ENCODE measurements at regions not wholly inside any gene's neighbourhood (a gene's known extent, or its start where the extent isn't known, plus 50 kb on each side); places are given as distances from the start of the nearest gene placed in this dataset.
"Not testable (repeated sequence)": the region's sequence is repeated elsewhere in the genome, so short reads cannot be mapped to it uniquely, and the experiment has no call there.

DNA sequence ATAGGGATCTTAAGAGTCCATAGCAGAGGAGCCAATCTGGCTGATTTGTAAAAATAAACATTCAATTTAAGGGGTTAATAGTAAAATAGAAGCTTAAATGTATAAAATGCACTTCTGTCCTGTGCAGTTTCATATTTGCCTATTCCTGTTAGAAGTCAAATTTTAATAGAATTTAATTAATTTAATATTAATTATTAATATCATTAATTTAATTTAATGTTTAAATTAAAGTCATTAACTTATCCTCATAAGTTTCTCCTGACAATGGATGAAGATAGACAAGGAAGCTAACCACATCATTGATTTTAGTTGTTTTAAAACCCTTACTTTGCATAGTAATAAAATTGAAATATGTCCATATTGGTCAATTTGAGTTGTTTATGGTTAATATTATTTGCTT lies 1096.2 kb upstream of the EPHA6 start:
- no peak for DNase-seq

DNA sequence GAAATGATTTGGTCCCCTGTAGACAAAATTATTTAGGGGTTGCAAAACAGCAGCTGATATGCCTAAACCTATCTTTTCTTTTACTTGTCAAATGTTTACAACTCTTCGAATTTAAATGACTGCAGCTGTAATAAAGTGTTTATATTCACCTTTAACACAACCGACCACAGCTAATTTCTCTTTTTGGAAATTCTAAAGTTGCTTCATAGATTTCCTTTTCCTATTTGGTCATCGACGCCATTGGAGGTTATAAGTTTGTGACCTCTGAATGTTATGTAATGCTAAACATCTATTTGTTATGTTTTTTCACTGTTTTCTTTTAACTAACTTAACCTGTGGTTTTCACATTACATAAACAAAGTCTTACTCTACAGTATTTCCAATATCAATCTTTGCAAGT lies 1094.9 kb upstream of the EPHA6 start:
- DNase-seq, result no peak

DNA sequence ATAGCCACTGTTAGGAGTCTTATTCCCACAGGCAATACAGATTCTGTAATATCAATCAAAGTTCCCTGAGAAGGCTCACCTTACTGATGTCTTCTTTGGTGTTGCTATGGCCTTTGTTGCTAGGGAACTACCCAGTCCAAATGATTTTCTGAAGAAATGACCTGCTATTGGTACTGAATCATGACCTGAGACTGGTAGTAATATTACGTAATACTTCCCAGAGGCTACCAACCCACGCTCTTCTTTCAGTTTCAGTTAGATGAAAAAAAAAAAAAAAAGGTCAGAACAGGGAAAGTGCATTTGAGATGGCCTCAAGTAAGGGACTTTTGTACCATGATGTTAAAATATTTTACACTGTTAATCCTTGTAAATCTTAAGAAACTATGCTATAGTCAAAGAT lies 1092.5 kb upstream of the EPHA6 start:
- no peak for DNase-seq

DNA sequence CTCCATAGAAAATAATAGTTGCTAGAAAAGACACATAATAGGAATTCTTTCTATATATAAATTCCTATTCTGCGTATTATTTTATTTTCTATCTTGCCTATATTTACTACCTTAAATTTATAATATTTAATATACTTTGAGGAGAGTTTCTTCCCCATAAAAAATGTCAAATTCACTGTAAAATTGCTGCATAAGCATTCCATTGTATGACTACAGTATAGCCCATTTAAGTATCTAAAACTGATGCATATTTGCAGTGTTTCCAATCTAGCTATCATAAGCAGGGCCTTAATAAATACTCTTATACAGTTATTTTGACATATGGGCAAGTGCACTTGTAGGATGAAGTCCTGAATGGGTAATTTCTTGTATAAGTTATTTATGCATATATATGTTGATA lies 1088.6 kb upstream of the EPHA6 start:
- no peak for DNase-seq

DNA sequence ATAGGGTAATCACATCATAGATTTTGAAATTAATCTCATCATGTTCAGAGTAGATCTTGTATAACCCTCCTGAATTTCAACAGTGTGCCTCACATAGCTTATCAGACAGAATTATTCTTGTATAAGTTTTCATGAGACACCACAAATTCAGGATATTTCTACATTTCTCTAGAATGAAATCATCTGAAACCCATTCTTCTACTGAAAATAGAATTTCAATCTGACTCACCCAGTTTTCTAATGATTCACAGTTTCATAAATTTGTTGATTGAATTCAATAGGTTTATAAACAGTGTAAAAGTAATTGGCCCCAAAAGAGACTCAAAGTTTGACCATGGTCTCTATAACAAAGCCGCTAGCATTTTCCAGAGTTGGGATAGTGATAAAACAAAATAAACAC lies 1082.6 kb upstream of the EPHA6 start:
- DNase-seq, result no peak

DNA sequence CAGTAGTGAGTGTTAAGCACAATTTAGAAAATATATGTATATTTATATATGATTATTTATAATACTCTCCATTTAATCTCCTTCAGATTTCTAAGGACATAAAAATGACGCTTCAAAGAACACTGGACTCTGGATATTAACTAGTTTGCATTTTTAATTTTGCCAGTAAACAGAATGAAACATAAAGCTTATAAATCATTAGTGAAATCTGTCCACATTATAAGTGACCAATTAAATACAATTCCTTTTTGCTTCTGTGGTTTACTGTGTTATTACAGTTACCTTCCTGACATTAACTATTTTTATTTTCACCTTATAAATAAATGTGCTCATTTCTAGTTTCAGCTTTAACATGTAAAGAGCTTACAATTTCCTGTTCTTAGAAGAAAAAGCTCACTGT lies 1081.1 kb upstream of the EPHA6 start:
- DNase-seq, result no peak

DNA sequence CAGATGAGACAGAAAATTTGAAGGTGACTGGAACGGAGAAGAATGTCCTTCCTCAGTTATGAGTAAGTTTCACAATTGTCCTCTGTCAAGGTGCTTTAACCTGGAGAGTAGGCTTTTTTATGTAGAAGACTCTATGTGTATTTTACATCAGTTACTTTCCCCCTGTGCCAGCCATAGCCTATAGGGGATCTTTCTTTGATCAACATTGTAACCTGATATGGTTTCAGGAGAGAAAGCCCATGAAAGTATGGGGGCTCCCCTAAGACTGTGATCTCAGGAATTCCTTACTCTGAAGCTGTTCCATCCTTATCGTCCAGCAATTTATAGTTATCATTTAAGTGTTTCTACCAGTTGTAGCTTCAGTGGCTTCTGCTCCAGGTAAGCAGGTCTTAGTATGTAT lies 1076.3 kb upstream of the EPHA6 start:
- no peak for DNase-seq

DNA sequence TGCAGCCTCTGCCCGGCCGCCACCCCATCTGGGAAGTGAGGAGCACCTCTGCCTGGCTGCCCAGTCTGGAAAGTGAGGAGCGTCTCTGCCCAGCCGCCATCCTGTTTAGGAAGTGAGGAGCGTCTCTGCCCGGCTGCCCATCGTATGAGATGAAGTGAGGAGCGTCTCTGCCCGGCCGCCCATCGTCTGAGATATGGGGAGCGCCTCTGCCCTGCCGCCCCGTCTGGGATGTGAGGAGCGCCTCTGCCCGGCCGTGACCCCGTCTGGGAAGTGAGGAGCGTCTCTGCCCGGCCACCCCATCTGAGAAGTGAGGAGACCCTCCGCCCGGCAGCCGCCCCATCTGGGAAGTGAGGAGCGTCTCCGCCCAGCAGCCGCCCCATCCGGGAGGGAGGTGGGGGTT lies 1069.5 kb upstream of the EPHA6 start:
- DNase-seq, result not testable (repeated sequence)

DNA sequence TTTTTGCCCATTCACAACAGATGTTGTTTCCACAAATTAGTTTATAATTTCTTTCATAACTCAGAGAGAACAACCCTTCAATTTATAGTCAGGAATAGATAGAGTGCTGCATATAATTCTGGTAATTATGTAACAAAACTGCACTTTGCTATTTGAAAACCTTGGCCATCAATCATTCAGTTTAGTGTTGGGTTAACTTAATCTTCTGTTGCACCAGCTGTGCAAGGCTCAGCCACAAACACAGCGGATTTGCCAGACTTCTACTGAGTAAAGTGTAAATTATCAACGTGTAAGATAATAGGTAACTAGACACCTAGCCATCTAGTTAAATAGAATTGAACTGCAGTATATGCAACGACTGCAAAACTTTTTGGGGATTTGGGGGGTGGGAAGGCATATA lies 1064.3 kb upstream of the EPHA6 start:
- DNase-seq, result no peak

DNA sequence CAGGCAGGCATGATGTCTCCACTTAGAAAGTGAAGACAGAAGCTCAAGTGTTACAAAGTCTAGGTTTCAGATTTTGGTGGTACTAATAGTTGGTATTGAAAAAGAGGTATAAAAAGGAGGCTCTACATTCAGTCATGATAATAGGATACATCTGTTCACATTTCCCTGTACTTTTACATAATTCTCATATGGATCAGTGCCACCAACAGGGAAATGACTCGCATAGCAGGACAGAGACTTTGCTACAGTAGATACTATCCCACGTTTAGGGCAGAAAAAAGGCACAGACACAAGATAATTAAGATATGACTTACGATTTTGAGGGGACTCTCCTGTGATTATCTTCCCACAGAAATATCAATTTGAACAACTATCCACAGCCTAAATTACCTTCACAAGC lies 1062.9 kb upstream of the EPHA6 start:
- DNase-seq, result no peak

DNA sequence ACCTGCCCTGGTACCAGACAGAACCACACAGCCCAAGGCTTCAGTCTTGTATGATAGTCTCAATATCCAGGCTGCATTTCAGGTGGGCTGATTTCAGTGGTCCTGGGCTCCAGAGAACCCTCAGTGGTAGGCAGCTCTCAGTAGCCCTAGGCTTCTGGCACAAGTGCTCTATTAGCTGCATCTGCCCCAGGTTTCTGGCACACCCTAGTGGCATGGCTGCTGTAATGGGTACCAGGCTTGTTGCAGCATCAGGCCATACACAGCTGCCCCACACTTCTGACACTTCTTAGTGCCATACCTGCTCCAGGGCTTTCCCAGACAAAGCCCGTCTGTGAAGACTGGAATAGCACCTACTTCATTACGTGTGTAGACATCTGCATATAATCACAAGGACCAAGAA lies 1062.2 kb upstream of the EPHA6 start:
- no peak for DNase-seq

DNA sequence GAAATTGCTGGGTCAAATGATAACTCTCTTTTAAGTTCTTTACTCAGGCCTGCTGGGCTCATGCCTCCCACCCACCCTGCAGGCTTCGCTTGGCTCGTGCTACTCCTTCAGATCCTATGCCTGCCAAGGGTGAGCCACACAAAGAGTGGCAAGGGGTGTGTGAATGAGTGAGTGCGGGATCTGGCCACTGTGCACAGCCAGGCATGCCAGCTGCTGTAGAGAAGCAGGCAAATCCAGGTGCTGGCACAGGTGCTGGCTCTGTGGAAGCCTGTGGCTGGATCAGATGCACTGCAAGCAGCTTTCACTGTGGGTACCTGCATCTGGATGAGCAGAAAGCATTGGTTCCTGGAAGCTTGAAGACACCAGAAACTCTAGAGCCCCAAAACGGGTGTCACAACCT lies 1055.7 kb upstream of the EPHA6 start:
- no peak for DNase-seq

DNA sequence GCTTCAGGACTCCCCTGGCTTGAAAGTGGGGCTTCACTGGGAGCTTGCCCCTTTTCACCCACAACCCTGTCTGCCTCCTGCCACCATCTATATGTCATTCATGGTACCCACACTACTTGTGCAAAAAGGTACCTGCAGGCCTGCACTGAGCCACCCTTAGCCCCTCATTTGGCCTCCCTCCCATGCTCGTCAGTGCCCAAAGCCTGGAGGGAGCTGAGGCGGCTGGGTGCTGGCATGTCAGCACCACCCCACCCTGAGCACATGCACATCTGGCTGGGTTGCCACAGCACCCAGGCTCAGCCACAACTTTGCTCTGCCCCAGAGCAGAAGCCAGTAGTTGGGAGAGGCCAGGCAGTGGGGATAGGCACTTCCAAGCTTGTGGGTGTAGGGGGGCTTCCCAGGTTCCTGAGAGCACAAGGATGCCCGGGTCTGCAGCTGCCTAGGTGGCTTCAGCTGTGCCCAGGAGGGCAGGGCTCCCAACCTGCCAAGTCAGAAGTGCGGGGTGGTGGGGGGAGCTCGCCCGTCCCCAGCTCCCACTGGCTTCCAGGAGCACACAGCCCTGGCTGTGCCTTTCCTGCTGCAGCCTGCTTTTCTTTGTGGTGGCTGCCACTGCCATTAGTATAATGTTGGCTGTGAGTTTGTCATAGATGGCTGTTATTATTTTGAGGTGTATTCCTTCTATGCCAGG lies 1054.6 kb upstream of the EPHA6 start:
- no peak for DNase-seq

DNA sequence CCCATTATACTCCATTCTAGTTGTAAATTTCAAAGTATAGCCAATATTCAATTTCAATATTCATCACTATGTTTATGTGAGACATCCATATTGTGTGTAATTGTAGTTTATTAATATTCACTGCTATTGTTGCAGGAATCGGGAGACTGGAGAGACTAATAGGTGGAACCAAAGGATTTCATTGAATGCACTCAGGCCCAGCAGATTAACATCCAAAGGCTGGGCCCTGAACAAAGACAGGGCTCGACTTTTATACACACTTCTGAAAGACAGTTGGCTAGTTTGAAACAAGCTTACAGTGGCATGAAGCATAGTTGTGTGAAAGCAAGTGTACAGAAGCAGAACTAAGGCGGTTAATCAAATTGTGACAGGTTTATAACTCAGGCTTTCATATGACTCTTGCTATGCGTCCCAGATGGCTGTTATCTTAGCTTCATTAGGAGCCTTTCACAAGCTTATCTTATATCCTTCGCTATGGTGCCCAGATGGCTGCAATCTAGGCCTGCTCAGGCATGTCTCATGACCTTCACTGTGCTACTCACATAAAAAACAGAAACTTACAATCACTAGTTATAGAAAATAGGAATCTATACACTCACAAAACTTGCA lies 1038.8 kb upstream of the EPHA6 start:
- DNase-seq, result no peak

DNA sequence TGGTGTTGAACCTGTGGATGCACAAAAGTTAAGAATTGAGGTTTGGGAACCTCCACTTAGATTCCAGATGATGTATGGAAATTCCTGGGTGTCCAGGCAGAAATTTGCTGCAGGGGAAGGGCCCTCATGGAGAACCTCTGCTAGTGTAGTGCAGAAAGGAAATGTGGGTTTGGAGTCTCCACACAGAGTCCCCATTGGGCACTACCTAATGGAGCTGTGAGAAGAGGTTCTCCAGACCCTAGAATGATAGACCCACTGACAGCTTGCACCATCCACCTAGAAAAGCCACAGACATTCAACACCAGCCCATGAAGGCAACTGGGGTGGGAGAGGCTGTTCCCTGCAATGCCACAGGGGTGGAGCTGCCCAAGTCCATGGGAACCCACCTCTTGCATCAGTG lies 1032.8 kb upstream of the EPHA6 start:
- DNase-seq, result no peak

DNA sequence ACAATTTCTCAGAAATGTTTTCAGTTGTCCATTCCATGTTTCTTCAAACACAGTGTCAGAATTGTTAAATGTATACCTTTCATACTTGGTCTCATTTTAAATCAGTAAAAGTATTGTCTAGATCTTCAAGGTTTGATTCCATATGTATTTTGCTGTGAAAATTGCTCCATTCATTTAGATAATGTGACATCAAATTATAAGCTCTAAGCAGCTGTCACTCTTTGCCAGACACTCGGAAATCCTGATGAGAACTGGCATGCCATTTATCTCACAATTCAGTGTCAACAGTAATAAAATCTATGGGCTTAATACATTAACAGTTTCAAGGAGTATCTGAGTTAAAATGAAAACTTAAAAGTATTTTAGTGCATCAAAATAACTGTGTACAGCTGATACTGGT lies 1025.3 kb upstream of the EPHA6 start:
- no peak for DNase-seq

DNA sequence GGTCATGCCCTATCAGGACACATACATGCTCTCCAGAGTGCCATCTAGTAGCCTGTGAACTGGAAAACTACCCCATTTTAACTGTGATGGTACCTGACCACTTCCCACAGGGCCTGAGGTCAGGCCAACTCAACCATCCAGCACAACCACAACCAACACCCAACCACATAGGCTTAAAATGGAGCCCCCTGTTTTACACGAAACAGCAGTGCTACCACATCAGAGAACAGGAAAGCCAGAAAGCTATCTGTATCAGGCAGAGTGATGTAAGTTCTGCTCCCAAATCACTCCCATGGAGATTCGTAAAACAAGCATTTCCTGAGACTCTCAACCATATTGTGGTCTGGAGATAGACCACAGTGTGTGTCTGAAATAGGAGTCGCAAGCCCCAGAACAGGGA lies 1017.3 kb upstream of the EPHA6 start:
- no peak for DNase-seq

DNA sequence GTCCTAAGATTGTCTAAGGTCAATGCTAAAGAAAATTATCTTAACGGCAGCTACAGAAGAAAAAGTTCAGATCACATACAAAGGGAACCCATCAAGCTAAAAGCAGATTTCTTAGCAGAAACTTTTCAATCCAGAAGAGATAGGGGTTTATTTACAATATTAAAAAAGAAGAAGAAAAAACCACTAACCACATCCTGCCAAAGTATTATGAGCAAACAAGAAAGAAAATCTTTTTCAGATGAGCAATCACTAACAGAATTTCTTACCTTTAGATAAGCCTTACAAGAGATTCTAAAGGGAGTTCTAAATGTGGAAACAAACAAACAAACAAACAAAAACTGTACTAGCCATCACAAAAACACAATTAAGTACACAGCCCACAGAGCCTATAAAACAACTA lies 1015.8 kb upstream of the EPHA6 start:
- DNase-seq, result no peak

DNA sequence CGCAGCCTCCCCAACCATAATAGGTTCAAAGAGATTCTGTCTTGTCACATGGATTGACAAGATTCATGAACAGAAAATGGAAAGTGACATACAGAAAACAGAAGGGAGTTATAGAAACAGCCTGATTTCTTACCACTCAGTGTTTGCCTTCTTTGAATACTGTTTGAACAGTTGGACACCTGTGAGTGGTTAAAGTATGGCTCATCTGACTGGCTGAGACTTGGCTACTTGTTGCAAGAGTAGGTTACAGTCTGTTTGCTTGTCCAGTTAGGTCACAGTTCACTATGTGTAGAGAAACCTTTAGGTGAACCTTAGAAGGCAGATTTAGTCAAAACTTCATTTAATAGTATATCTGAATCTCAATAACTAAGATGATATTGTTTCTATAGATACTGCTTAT lies 1003.9 kb upstream of the EPHA6 start:
- no peak for DNase-seq

DNA sequence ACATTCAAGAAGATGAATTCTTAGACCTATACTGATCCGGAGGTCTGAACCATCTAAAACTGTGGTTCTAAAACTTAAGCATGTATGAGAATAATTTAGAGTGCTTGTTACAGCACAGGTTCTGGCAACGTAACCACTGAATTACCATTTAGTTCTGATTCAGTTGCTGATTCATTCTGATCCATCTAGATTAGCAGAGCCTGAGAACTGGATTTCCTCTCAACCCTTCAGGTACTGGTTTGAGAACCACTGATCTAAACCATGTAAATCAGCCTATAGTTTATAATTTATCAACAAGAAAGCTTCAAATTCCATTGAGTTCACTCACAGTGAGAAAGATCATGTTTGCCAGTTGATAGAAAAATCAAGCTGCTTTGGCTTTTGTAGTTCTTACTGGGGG lies 1001.1 kb upstream of the EPHA6 start:
- DNase-seq, result no peak

DNA sequence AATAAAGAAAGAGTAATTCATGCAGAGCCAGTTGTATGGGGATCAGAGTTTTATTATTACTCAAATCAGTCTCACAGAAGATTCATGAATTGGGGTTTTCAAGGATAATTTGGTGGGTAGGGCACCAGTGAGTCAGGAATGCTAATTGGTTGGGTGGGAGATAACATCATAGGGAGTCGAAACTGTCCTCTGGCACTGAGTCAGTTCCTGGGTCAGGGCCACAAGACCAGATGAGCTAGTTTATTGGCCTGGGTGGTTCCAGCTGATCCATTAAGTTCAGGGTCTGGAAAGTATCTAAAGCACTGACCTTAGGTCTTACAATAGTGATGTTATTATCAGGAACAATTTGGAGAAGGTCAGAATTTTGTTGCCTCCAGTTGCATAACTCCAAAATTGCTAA lies 998.6 kb upstream of the EPHA6 start:
- DNase-seq, result no peak

DNA sequence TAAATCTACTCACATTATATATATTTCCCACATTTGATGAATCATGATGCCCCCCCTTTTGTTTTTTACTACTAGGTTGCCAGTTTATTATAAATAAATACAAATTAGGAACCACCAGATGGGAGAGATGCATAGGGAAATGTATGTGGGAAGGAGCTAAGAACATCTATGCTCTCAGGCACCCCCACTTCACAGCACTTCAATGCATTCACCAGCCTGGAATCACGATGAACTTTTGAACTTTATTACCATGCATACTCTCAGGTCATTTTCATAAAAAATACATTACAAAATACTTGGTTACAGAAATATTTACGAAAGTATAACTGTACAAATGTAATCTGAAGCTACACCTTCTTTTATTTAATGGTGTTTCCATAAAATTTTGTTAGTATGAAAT lies 988.0 kb upstream of the EPHA6 start:
- no peak for DNase-seq

DNA sequence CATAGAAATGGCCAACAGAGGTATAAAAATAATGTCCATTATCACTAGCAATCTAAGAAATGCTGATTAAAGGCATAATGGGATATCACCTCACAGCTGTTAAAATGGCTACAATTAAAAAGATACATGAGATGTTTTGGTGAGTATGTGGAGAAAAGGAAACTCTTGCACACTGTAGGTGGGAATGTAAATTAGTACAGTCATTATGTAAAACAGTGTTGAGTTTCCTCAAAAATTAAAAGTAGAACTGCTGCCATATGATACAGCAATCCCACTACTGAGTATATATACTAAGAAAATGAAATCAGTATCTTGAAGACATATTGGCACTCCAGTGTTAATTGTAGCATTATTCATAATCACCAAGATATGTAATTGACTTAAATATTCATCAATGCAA lies 982.2 kb upstream of the EPHA6 start:
- DNase-seq, result no peak

DNA sequence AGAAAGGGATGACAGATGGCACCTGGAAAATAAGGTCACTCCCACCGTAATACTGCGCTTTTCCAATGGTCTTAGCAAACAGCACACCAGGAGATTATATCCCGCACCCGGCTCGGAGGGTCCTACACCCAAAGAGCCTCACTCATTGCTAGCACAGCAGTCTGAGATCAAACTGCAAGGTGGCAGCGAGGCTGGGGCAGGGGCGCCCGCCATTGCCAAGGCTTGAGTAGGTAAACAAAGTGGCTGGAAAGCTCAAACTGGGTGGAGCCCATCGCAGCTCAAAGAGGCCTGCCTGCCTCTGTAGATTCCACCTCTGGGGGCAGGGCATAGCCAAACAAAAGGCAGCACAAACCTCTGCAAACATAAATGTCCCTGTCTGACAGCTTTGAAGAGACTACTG lies 953.8 kb upstream of the EPHA6 start:
- not testable (repeated sequence) for DNase-seq

DNA sequence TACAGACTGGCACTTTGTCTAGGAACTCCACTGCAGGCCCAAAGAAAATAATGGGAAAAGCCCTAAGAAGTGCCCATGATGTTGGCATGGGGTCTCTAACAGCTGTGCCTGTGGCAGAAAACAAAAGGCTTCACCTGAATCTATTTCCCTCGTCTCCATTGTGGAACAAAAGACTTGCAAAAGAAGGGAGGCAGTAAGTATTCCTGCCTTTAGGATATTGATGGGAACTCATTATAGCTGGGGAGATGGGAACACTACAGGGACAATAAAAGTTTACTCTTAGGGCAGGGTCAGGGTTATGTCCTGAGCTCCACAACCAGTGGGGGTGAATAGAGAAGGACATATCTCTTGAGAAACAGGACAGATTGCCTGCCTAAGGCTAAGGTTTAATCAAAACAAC lies 930.6 kb upstream of the EPHA6 start:
- no peak for DNase-seq
